OCI-LY7 (cell line): ENCODE measurements at regions not wholly inside any gene's neighbourhood (a gene's known extent, or its start where the extent isn't known, plus 50 kb on each side); places are given as distances from the start of the nearest gene placed in this dataset.

Source experiments
- BruUV-seq: library from RNA; stranded (reverse); fragments of 400-500 nt; replicated peaks from 2 replicates; lab custom pipeline; 2021; lab: Mats Ljungman, UMichigan
- CTCF ChIA-PET: fragments of 300-600 bp; sonication (Branson Sonifier 250); formaldehyde crosslinking; loops from one replicate; lab custom pipeline; 2022; ENCODE audit warnings: antibody characterized with exemption; ENCODE audit not compliant: unreplicated experiment; lab: Charles Lee
- POLR2A ChIA-PET: fragments of 300-600 bp; sonication (Branson Sonifier 250); formaldehyde crosslinking; loops from one replicate; lab custom pipeline; 2022; ENCODE audit warnings: antibody characterized with exemption; lab: Charles Lee
- DNase-seq: peaks from one replicate; pipeline ENCODE4 v3.0.0-alpha.2; 2015; ENCODE audit warnings: low spot score
- H2AFZ ChIP-seq: fragments of 200-600 bp; sonication (generic), shearing (Covaris generic); 2 replicates; pipeline ENCODE4 v1.6.1; 2014; ENCODE audit warnings: mild to moderate bottlenecking, antibody characterized with exemption, low read length, moderate library complexity
- H3K27ac ChIP-seq: fragments of 200-600 bp; sonication (generic); 2 replicates; pipeline ENCODE4 v1.5.1; 2014; ENCODE audit warnings: mixed run types, low read depth, mild to moderate bottlenecking, moderate library complexity, low read length, inconsistent platforms; ENCODE audit not compliant: poor library complexity, severe bottlenecking
- H3K36me3 ChIP-seq: fragments of 200-600 bp; sonication (generic); 2 replicates; pipeline ENCODE4 v1.6.1; 2014; ENCODE audit warnings: mild to moderate bottlenecking, antibody characterized with exemption, low read length, moderate library complexity, mixed read lengths; ENCODE audit not compliant: insufficient read depth
- H3K4me1 ChIP-seq: fragments of 200-600 bp; sonication (generic); 2 replicates; pipeline ENCODE4 v1.5.1; 2014; ENCODE audit warnings: mild to moderate bottlenecking, low read length; ENCODE audit not compliant: insufficient read depth, poor library complexity, severe bottlenecking
- H3K4me2 ChIP-seq: fragments of 200-600 bp; sonication (generic); 2 replicates; pipeline ENCODE4 v1.6.1; 2014; ENCODE audit warnings: mild to moderate bottlenecking, low read length
- H3K4me3 ChIP-seq: fragments of 200-600 bp; sonication (generic); 2 replicates; pipeline ENCODE4 v1.5.1; 2014; ENCODE audit warnings: mild to moderate bottlenecking, low read depth, low read length; ENCODE audit not compliant: poor library complexity, severe bottlenecking
- H3K79me2 ChIP-seq: fragments of 200-600 bp; sonication (generic); 2 replicates; pipeline ENCODE4 v1.6.1; 2016; ENCODE audit warnings: low read depth, mild to moderate bottlenecking, low read length, moderate library complexity, mixed read lengths; ENCODE audit not compliant: insufficient read depth
- H3K9me2 ChIP-seq: fragments of 200-600 bp; sonication (generic); 2 replicates; pipeline ENCODE4 v1.6.1; 2016; ENCODE audit warnings: mild to moderate bottlenecking, low read length, mixed read lengths; ENCODE audit not compliant: insufficient read depth
- H3K9me3 ChIP-seq: fragments of 200-600 bp; sonication (generic); 2 replicates; pipeline ENCODE4 v1.6.1; 2014; ENCODE audit warnings: mild to moderate bottlenecking, mixed run types, low read length, mixed read lengths
- H4K20me1 ChIP-seq: fragments of 200-600 bp; sonication (generic); 2 replicates; pipeline ENCODE4 v1.6.1; 2014; ENCODE audit warnings: mild to moderate bottlenecking, antibody characterized with exemption, low read length, moderate library complexity, mixed read lengths; ENCODE audit not compliant: insufficient read depth
- EZH2phosphoT487 ChIP-seq: fragments of 200-600 bp; sonication (generic); IDR thresholded peaks from 2 replicates; pipeline ENCODE4 v1.6.1; 2018; ENCODE audit warnings: low read depth, borderline replicate concordance, mild to moderate bottlenecking, mixed run types, antibody characterized with exemption, low read length, moderate library complexity, mixed read lengths
- intact Hi-C: fragments of 100-400 bp; cut with micrococcal nuclease; formaldehyde crosslinking; loops from one replicate; pipeline ENCODE4 v1.10.0; 2022; ENCODE audit not compliant: unreplicated experiment
- TF ChIP-seq, protein P1 (sequence below): fragments of 200-600 bp; sonication (generic); conservative IDR thresholded peaks from 2 replicates; pipeline ENCODE4 v1.5.1; 2014; ENCODE audit warnings: mild to moderate bottlenecking, antibody characterized with exemption, low read length, moderate library complexity, mixed read lengths

DNA sequence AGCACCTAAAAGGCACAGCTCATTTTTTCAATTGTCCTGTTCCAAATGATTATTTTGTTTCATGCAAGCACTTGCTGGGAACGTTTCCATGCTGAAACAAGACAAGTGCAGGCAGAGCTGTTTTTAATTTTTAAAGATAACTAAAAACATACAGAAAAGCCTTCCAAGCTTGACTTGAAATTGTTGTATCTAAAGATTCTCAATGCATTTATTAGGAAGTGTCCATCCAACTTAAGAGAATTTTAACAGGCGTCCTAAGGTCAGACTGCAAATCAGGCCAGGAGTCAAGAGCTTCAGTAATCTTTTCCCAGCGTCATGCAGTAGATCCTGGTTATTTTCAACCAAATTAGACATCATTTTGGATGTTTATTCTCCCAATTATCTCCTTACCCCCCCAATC is 702.8 kb downstream of the KCNJ2 start:
- ChIA-PET POLR2A (interaction anchor here (0.6 to 1.1 kb wide), 5 partner anchors 15 to 208 kb away, joined by 3 to 5 read pairs (median 3); no protein-coding TSS in a partner anchor), CTCF (no interaction called here)
- H3K27ac ChIP-seq, result no peak overlapping the region
- TF ChIP-seq, protein P1, sequence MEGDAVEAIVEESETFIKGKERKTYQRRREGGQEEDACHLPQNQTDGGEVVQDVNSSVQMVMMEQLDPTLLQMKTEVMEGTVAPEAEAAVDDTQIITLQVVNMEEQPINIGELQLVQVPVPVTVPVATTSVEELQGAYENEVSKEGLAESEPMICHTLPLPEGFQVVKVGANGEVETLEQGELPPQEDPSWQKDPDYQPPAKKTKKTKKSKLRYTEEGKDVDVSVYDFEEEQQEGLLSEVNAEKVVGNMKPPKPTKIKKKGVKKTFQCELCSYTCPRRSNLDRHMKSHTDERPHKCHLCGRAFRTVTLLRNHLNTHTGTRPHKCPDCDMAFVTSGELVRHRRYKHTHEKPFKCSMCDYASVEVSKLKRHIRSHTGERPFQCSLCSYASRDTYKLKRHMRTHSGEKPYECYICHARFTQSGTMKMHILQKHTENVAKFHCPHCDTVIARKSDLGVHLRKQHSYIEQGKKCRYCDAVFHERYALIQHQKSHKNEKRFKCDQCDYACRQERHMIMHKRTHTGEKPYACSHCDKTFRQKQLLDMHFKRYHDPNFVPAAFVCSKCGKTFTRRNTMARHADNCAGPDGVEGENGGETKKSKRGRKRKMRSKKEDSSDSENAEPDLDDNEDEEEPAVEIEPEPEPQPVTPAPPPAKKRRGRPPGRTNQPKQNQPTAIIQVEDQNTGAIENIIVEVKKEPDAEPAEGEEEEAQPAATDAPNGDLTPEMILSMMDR, result no peak
- TF ChIP-seq EZH2phosphoT487, result no peak
- H4K20me1 ChIP-seq, result no peaks in the 10 kb centered on the region
- no peaks in the 10 kb centered on the region for H3K79me2 ChIP-seq
- intact Hi-C loops, result no loop called here
- H3K36me3 ChIP-seq, result no peaks in the 10 kb centered on the region
- no peak overlapping the region for H3K4me3 ChIP-seq
- no peak overlapping the region for H3K4me2 ChIP-seq
- BruUV-seq, result no TSS peak
- no peaks in the 10 kb centered on the region for H3K4me1 ChIP-seq
- H2AFZ ChIP-seq, result no peak overlapping the region
- H3K9me2 ChIP-seq, result no peaks in the 10 kb centered on the region
- H3K9me3 ChIP-seq, result no peaks in the 10 kb centered on the region
- no peak for DNase-seq

DNA sequence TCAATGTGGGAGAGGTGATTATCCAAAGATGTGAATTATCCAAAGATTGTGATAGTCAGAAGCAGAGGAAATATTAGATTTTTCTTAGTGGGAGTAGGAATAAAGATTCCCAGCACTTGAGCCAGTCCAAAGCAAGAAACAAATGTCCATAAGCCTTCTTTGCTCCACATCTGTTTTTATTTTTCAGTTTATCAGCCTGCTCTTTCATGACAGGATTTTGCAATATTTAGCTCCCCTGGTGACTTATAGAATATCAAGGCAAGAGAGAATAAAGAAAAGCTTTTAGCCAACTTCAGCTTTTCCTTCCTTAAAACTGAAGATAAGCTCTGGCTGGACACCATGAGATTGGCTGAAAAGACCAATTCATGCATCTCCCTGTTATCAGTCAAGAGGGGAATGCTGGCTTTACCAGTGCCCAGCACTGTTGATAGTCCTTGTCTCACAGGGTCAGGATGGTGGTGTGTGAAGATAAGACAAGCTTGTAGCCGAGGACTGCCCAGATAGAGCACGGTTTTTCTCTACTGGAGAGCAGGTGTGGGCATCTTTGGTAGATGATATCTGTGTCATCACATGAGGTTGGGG is 706.5 kb downstream of the KCNJ2 start:
- H3K79me2 ChIP-seq, result no peaks in the 10 kb centered on the region
- BruUV-seq, result no TSS peak

DNA sequence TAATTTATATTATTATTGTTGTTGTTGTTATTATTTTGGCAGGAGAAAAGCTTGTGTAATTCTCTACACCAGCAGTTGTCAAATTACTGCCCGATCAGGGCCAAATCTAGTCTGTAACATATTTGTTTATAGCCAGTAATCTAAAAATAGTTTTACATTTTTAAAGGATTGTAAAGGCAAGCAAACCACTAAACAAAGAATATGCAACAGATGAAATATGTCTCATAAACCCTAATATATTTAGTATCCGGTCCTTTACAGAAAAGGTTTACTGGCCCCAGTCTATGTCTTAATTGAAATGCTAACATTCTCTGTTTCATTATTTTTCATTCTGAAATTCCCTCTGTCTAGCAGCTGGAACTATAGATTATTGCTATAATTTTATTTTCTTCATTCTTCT is 709.5 kb downstream of the KCNJ2 start:
- BruUV-seq, result no TSS peak
- intact Hi-C loops, result no loop called here

More for the DNA sequence above, 706.5 kb downstream of the KCNJ2 start:
- Histone ChIP-seq H3K4me2 (no peak overlapping the region), H3K36me3 (no peaks in the 10 kb centered on the region), H3K4me3 (no peak overlapping the region), H3K27ac (no peak overlapping the region), H4K20me1 (no peaks in the 10 kb centered on the region), H3K9me2 (no peaks in the 10 kb centered on the region), H3K9me3 (no peaks in the 10 kb centered on the region), H2AFZ (no peak overlapping the region), H3K4me1 (no peaks in the 10 kb centered on the region)
- DNase-seq, result no peak
- POLR2A ChIA-PET, result no interaction called here
- TF ChIP-seq, protein P1, result no peak
- TF ChIP-seq EZH2phosphoT487, result no peak
- CTCF ChIA-PET, result no interaction called here
- intact Hi-C loops, result no loop called here

More for the DNA sequence above, 709.5 kb downstream of the KCNJ2 start:
- H3K9me2 ChIP-seq, result no peaks in the 10 kb centered on the region
- DNase-seq, result no peak
- H2AFZ ChIP-seq, result no peak overlapping the region
- no peaks in the 10 kb centered on the region for H3K36me3 ChIP-seq
- no peaks in the 10 kb centered on the region for H4K20me1 ChIP-seq
- H3K4me2 ChIP-seq, result no peak overlapping the region
- no peak overlapping the region for H3K4me3 ChIP-seq
- H3K9me3 ChIP-seq, result no peaks in the 10 kb centered on the region
- H3K79me2 ChIP-seq, result no peaks in the 10 kb centered on the region
- ChIA-PET CTCF (no interaction called here), POLR2A (interaction anchor here (0.5 kb wide), 1 partner anchor 28 kb away, joined by 5 read pairs; no protein-coding TSS in a partner anchor)
- TF ChIP-seq EZH2phosphoT487, result no peak
- TF ChIP-seq, protein P1, result no peak
- no peak overlapping the region for H3K27ac ChIP-seq
- no peaks in the 10 kb centered on the region for H3K4me1 ChIP-seq
